8988T (cell line): ENCODE measurements at regions not wholly inside any gene's neighbourhood (a gene's known extent, or its start where the extent isn't known, plus 50 kb on each side); places are given as distances from the start of the nearest gene placed in this dataset.
"Not testable (repeated sequence)": the region's sequence is repeated elsewhere in the genome, so short reads cannot be mapped to it uniquely, and the experiment has no call there.

ENCODE experiments used
- DNase-seq: peaks from one replicate; pipeline ENCODE4 v3.0.0; 2011

DNA sequence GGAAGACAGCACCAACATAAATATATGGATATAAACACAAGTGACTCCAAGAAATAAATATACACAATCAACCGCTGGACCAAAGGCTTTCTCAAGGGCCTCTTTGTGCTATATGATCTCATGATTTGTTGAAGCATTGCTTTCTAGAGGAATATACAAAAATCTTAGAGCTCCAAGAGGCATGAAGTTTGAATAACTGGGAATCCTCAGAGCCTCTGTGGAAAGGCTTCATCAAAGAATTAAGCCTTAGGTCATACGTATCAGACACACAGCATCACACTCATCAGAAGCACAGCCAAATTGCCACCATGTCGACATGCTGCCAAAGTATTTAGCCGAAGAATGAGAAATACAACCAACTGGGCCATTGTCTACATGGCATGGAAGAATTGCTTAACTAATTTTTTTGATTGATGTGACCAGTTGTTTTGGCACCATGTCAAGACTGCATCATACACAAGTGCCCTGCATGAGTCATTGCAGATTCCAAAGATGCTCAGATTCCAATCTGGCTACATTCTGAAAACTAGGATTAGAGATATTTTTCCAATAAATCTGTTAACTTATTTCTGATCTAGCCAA is 860.6 kb upstream of the ZEB2 start:
- no peak for DNase-seq

DNA sequence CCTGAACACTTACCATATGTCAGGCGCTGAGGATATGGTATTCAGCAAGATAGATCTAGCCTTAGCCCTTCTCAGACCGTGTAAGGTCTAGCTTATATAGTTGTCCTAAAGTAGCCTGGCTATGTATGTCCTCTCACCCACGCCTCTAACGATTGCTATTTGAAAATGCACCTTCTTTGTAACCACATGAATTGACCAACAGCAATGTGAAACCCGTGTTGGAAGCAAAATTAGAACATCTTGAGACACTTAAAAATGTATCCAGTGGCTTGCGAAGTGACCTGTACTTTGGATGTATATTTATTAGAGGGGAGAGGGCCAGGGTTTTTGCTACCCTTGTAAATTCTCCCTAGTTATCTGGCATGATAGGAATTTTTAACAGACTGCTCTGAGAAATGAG is 860.0 kb upstream of the ZEB2 start:
- no peak for DNase-seq

DNA sequence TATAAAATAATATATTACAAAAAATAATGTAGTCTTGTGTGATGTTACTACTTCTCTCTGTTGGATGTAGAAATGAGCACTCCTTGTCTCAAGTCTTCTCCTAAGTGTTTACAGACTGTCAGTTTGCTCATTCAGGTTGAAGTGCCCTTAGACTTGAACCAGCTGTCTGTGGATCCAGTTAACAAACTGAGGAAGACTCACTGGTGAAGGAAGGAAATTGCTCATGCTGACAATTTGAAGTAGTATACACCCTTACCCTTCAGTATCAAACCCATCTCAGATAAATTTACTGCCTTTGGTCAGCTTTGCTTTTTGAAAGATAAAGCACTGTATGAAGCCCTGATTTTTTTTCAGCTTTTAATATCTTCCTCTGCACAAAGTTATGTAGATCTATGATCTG is 854.2 kb upstream of the ZEB2 start:
- DNase-seq: no peak

DNA sequence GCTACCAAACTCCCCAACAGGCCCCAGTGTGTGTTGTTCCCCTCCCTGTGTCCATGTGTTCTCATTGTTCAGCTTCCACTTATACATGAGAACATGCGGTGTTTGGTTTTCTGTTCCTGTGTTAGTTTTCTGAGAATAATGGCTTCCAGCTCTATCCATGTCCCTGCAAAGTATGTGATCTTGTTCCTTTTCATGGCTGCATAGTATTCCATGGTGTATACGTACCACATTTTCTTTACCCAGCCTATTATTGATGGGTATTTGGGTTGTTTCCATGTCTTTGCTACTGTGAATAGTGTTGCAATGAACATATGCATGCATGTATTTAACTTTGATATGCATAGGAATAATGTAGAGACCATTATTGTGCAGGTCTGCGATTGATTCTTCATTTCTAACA is 847.4 kb upstream of the ZEB2 start:
- not testable (repeated sequence) for DNase-seq

DNA sequence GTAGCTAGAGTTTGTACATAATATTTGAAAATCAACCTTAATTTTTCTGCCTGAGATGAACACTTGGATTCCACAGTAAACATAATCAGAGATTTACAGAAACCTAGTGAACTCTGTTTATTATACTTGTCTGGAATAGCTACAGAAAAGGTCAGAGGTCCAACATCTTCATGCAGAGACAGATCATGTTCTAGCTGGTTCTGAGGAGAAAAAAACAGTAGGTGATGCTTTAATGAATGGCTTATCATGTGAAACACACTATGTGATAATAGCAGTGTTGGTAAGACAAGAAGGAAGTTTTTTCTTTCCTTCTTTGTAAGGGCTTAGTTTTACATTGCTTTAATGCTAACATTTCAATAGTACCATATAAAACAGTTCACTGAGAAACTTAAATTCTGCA is 846.4 kb upstream of the ZEB2 start:
- no peak for DNase-seq

DNA sequence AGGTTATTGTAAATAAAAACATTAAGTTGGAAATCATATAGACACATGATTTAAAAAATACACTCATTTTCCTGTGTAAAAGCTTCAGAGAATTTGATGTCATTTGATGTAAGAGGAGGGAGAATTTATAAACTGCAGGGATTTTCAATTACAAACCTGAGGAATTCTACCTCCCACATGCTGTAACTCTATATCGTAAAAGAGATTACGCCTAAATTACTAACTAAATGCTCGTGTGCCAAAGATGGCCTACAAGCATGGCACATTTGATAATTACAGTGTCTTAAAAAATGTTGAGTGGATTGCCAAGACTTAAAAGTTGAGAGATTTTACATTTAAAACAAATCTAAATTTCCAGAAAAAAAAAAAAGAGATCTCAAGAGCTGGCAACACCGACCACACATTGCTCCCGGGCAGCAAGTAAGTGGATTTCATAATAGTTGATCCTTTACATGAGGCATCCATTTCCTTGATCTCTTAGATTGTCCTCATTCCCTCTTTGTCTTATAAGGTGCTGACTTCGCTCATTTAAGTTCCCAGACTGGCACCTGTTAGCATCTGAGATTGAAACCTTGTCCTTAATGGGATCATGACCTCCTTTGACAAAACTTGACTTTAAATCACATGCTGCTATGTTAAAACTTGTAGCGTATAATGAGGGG is 840.3 kb upstream of the ZEB2 start:
- no peak for DNase-seq

DNA sequence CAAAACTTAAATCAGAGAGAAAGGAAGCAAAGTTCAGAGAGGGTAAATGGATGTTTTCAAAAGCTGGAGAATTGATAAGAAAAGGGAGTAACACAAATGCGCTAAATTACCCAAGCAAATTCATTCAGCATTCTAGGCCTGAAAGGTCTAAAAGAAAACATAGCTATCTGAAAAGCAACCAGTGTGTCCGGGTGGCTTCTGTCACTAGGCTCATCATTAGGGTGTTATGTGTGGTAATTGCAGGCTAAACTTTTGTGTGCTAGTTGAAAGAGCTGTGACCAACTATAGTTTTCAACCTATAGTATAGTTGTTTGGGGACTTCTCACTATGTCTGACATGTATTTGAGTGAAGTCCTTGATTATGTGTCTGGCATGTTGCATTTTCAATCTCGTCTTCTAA is 839.6 kb upstream of the ZEB2 start:
- no peak for DNase-seq

DNA sequence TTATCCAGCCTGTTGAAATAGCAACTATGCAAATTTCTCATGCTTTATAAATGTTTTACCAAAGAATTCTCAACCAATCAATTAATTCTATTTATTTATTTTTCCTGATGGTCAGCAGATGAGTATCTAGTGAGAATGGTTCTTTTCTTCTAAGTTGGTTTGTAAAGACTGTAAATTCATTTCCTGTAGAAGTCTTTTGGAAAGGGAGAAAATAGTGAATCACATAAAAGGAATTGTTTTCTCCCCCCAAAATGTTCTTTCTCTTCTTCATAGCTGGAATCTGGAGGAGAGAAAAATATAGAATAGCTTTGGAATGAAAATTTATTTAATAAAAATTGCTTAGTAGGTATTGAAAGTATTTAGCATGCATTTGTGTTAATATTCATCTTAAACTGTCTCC is 836.1 kb upstream of the ZEB2 start:
- DNase-seq: no peak

DNA sequence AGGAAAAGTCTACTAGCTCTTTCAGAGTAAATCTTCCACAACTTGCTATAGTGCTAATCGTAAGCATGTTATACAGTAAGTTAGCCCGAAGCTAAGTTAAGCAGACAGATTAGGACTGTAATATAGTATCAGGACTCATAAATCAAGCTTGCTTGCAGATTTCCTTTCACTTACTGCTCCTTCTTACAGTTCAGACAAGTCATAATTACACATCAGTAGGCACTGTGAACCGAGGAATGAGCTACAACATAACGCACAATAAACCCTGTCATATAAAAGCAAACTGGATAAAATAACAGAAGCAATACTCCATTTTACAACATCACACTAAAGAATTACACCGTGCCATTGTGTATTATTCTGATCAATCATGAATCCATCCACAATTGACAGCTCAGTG is 832.6 kb upstream of the ZEB2 start:
- no peak for DNase-seq

DNA sequence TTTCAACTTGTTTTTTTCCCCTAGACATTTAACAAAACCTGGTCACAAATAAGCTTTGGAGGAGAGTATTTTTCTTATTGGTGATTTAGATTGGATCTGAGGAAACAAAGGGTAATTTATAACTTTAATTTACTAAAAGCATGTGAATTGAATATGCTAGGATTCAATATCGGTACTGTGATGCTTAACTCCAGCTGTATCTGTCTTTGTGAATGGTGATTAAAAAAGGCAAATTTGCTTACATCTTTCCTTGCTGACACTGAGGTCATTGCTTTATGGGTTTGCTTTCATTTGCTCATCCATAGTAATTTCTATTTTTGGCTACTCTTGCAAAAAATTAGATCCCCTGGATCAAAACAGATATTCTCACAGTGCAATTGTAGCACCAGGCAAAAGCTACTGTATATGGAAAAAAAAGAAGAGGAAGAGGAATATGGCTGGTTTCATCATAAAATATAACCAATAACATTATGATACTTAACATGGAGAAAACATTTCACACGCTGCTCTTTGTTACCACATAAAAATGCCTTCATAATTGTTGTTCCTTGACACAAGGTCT is 832.0 kb upstream of the ZEB2 start:
- DNase-seq: no peak

DNA sequence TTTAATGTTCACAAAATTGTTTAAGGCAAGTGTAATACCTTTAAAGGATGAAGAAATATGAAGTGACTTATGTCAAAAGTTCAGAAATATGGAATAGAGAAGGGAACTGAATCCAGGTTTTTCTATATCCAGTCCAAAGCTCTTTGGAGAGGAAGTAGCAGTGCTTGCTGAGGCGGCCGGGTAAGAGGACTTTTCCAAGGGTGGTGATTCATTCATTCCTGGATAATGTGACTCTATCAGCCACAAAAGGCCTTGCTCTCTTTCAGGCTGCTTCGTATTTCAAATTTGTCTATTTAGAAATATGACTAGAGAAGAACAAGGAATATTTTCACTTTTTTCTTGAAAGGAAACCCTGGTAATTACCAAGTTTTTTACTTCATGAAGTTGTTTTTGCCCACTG is 830.1 kb upstream of the ZEB2 start:
- no peak for DNase-seq

DNA sequence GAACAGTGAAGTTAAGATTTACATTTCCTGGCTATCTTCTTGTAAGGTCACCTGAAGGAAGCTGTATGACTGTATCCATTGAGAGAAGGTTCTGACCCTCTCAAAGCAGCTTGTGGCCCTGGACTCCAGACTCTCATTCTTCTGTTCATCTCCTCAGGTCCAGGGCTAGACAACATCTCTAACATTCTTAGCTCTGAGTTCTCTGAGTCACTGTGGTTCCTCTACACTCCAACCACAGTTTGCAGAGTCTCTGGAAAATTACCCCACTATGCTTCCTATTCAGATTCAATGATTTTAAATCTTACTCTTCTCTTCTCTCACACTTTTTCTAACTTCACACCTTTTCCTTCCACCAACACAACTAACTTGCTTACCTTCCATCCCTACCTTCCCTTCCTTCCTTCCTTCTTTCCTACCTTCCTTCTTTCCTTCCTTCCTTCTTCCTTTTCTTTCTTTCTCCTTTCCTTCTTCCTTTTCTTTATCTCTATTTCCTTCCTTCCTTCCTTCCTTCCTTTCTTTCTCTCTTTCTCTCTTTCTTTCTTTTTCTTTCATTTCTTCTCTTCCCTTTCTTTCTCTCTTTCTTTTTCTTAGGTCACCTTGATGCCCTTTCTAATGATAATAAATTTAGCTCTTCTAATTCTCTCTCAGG is 824.3 kb upstream of the ZEB2 start:
- DNase-seq: no peak

DNA sequence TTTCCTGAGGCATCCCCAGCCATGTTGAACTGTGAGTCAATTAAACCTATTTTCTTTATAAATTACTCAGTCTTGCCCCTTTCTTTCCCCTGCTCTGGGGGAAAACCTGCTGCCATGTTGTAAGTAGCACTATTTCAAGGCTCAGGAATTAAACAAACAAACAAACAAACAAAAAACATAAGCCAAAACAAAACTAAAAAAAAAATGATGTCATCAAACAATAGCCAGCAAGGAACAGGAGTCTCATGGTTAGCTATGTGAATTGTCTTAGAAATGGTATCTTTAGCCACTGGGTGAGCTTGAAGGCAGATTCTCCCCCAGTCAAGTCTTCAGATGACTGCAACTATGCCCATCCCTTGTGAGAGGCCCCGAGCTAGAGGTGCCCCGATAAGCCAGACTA is 823.4 kb upstream of the ZEB2 start:
- no peak for DNase-seq

DNA sequence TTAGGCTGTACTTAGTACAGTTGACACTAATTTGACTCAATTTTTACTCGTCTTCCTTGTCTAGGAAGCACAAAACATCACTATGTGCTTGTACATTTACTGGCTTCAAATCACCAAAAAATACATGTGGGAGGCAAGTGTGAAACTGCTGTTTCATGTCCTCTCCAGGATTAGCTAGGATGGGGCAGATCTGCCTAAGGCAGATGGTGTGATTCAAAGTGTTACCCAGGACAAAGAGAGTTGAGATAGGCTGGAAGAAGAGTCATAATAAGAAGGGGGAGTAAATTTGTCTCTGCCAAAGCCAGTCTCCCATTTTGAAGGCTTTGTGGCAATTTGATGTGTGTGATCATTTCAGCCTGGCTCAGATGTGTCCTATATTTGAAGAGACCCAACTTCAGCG is 821.6 kb upstream of the ZEB2 start:
- DNase-seq: no peak

DNA sequence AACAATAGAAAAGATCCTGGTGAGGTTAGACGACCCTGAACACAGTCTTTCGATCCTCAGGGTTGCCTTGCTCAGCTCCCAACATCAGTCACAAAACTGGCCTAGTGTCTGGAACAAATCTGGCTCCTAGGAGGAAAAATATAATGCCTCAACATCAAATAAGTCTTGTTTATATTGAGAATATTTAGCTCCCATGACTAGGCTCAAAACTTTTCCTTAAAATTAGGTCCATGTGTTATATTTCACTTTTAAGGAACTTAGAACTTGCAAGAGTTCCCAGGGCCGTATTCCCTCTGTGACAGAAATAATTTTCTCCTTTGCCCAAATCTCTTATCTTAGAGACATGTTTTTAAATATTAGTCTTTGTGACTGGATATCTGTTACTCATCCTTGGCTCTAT is 819.7 kb upstream of the ZEB2 start:
- DNase-seq: no peak

DNA sequence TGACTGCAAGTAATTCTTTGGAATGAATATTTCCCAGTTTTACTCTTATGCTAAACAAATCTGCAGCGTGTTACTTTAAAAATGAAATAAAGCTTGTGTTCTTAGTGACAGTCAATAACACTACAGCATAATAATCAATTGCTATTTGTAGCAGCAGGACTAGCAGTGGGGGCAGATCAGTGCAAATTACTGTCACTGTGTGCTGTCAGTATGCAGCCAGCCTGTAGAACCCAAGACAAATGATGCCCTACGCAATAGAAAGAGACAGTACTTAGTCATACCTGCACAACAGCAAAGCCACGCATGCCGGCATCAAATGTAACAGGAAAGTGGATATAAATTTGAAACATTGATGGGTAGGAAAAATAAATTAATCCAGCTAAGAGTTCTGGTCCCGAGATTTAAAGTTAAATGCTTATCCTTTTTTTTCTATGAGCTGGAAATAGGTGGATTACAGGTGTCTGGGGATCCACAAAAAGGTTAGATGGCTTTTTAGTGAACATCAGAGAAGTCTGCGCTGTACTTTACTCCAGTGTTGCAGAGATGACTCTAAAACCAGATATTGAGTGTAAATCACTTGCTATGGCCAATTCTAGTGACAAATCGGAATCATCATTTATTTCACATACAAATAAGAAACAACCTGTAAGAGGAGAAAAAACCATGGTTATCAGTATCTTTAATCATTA is 812.4 kb upstream of the ZEB2 start:
- DNase-seq: no peak

DNA sequence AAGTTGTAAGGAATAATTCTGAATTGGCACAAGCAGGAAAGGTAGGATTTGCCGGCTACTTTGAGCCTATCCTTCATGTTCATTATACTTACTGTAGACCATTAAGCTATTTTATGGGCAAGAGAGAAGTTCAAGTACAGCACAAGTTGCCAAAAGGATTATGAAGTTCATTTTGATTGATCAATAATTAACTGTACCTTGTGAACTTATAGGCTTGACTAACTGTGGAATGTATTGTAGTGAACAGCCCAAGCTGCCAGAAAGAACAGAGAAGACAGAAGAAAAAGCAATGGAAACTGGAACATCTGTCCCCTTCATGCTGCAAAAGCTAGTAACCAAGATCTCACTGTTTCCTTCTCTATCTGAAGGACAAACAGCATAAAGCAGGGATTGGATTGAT is 810.1 kb upstream of the ZEB2 start:
- DNase-seq: no peak

DNA sequence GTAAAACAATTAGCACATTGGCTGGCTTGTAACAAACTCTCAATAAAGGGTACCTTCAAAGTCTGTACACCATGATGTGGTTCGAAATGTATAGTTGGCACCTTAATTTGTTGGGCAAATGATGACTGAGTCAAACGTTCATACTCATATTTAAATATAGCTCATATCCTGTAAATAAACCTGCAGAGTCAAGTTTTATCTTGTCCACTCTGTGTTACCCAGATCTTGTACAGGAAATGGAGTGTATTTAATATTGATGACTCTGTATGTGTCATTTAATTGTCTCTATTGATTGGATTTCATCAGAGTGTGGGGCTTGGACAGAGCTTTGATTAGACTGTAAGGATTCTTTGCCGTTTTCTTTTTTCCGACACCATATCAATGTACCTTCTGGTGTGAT is 805.6 kb upstream of the ZEB2 start:
- no peak for DNase-seq

DNA sequence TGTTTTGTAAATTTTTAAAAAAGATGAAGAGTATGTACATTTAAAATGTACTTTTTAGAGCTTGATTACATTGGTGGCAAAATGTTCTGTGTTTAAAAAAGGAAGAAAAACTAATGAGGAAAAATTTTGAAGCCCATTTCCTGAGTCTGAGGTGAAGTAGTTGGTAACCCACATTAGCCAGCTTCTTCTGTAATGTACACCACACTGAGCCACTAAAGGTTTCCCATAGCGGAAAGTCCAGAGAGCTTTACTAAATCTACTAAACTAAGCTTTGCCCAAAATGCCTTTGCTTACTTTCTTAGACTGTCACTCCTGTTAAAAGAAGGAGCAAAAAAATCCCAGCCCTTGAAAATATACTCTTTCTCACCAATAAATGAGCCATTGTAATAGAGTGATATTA is 804.8 kb upstream of the ZEB2 start:
- DNase-seq: no peak

DNA sequence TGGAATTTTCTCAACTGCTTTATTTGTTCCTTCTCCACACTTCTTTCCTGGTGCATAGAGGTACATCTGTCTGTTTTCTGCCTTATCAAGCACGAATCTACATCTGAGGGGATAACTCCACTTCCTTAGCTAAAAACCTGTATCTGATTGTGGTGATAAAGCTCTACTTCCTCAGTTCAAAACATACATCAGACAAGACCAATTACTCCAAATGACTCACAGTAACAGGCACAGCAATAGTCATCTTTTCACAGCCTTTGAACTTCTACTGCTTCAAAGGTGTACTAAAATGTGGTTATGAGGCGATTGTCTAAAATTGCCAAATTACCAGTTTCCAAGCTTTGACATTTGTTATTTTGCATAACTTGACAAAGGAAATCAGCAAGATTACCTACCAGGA is 803.6 kb upstream of the ZEB2 start:
- no peak for DNase-seq

DNA sequence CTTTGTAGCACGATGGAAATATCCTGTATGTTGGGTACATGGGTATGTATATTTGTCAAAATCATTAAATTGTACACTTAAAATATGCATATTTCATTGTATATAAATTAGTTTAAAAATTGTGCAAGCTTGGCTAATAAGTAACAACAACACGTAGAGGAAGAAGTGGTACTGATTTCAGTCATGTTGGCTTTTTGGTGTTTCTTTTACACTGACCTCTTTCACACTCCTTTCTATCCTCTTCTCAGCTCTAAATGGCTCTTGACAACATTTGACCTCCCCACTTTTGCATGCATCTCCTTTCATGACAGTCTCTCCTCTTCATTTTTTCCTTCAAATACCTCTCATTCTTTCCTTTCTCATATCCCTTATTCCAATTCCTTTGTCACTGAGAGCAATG is 801.4 kb upstream of the ZEB2 start:
- no peak for DNase-seq

DNA sequence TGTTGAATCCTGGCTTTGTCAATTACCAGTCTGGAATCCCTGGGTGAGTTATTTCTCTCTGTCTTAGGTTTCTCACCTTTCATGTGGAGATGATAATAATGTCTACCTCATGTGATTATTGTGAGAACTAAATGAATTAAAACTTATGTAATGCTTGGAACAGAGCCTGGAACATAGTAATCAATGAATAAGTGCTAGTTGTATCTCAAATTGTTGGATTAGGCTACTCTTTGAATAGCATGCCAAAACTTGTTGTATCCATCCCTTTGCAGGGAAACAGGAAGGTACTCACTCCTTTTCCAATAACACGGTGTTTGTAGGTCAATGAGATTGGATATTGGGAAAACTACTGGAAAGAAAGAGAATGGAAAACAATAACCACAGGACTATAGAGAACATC is 796.6 kb upstream of the ZEB2 start:
- DNase-seq: no peak

DNA sequence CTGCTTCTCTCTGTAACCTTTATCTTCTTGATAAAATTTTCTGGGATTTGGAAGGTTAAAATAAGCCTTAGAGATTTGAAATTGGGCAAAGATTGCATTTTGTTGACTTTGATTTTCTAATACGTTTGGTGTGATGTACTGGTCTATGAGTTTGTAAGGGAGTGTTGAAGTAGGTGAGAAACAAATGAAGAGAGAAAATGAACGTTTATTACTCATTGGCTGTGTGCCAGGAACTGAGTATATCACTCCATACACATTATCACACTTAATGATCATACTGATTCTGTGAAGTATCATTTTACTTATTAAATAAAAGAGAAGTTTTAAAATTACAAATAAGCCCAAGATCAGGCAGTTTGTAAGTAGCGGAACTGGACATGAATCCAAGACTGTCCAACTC is 795.1 kb upstream of the ZEB2 start:
- no peak for DNase-seq

DNA sequence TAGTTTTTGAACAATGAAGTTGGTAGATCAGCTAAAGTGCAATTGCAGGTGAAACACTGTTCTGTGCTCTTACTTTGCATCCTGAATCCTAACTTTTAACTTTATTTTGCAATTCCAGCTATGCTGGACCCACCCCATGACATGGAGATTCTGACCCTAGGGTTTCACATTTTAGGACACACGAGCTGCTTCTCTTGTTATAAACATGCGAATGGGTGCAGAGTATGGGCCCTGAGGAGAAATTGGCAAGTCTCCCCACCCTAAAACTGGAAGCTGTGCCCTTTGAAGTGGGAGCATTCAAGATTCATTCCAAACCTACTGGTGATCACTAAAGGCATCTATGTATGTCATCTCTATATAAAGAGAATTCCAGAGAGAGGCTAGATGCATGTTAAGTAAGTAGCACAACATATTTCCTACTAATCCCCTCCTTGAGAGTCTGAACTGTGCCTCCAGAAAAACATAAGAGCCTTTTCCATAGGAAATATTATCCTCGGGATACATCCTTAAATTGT is 794.3 kb upstream of the ZEB2 start:
- DNase-seq: no peak
